HUES48 (cell line): ENCODE measurements at regions not wholly inside any gene's neighbourhood (a gene's known extent, or its start where the extent isn't known, plus 50 kb on each side); places are given as distances from the start of the nearest gene placed in this dataset.

Experiments
- H3K27ac ChIP-seq: one replicate; pipeline ENCODE4 v1.7.0; 2013; ENCODE audit warnings: low read depth, low read length, inconsistent platforms
- H3K27me3 ChIP-seq: 2 replicates; pipeline ENCODE4 v1.6.1; 2013; ENCODE audit warnings: mild to moderate bottlenecking, low read length; ENCODE audit not compliant: control insufficient read depth, insufficient read depth
- H3K36me3 ChIP-seq: 2 replicates; pipeline ENCODE4 v1.6.1; 2013; ENCODE audit warnings: low read length; ENCODE audit not compliant: control insufficient read depth, insufficient read depth
- H3K4me1 ChIP-seq: 2 replicates; pipeline ENCODE4 v1.6.1; 2013; ENCODE audit warnings: mild to moderate bottlenecking, low read length; ENCODE audit not compliant: control insufficient read depth, insufficient read depth
- H3K4me3 ChIP-seq: 2 replicates; pipeline ENCODE4 v1.5.1; 2013; ENCODE audit warnings: mild to moderate bottlenecking, low read depth, low read length
- H3K9ac ChIP-seq: 2 replicates; pipeline ENCODE4 v1.6.1; 2013; ENCODE audit warnings: mild to moderate bottlenecking, low read depth, low read length, moderate library complexity
- H3K9me3 ChIP-seq: 2 replicates; pipeline ENCODE4 v1.6.1; 2013; ENCODE audit warnings: low read length; ENCODE audit not compliant: control insufficient read depth, insufficient read depth

GRCh38 chr10:118412132-118412760 lies 70.1 kb upstream of the FAM204A start:
- Histone ChIP-seq H3K4me3 (no peak overlapping the region), H3K36me3 (no peaks in the 10 kb centered on the region), H3K27ac (no peak overlapping the region), H3K4me1 (peaks cover 11% of the 10 kb centered on the region; the same call in 1 of the 2 replicates), H3K27me3 (no peaks in the 10 kb centered on the region), H3K9me3 (no peaks in the 10 kb centered on the region), H3K9ac (no peak overlapping the region)

DNA sequence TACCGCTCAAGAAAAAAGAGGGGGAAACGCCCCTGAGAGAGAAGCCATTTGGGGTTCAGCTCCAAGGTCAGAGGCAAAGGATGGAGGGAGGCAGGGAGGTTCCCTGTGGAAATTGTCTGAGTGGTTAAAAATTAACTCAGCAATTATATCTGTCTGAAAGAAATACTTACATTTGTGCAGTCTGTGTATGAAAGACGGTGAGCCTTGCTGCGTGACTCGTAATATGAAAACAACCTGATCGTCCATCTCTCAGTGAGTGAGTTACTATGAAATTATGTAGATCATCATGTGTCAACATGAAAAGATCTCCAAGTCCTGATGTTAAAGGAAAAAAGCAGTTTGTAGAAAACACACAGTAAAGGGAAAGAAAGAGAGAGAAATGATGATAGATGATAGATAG lies 67.2 kb upstream of the FAM204A start:
- H3K36me3 ChIP-seq = no peaks in the 10 kb centered on the region
- no peak overlapping the region for H3K9ac ChIP-seq
- no peaks in the 10 kb centered on the region for H3K9me3 ChIP-seq
- peaks cover 11% of the 10 kb centered on the region; the same call in 1 of the 2 replicates for H3K4me1 ChIP-seq
- no peak overlapping the region for H3K4me3 ChIP-seq
- no peak overlapping the region for H3K27ac ChIP-seq
- no peaks in the 10 kb centered on the region for H3K27me3 ChIP-seq

DNA sequence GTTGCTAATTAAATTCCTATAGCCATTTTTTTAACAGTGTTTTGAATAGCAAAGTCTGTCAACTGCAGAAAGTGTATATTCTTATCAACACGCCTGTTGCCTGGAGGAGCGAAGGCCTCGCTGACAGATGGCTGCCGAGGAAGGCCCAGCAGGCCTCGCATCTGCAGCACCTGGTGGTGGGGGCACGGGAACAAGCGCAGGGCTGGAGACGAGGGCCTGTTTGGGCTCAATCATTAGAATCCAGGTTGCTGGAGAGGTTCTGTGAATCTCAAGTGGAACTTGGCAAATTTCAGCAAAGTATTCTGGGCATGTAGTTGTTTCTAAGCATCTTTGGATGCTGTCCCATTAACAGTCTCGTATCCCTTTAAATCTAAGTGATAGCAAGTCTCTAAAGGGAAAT lies 66.1 kb upstream of the FAM204A start:
- Histone ChIP-seq H3K4me3 (no peak overlapping the region), H3K27me3 (no peaks in the 10 kb centered on the region), H3K27ac (no peak overlapping the region), H3K4me1 (peaks cover 11% of the 10 kb centered on the region; the same call in 1 of the 2 replicates), H3K9ac (no peak overlapping the region), H3K9me3 (no peaks in the 10 kb centered on the region), H3K36me3 (no peaks in the 10 kb centered on the region)

GRCh38 chr10:118407777-118408176 lies 65.7 kb upstream of the FAM204A start:
- no peak overlapping the region for H3K4me3 ChIP-seq
- no peak overlapping the region for H3K27ac ChIP-seq
- H3K36me3 ChIP-seq = no peaks in the 10 kb centered on the region
- H3K4me1 ChIP-seq = peaks cover 11% of the 10 kb centered on the region; the same call in 1 of the 2 replicates
- H3K9ac ChIP-seq = no peak overlapping the region
- H3K27me3 ChIP-seq = no peaks in the 10 kb centered on the region
- H3K9me3 ChIP-seq = no peaks in the 10 kb centered on the region

GRCh38 chr10:118407026-118407425 lies 64.9 kb upstream of the FAM204A start:
- Histone ChIP-seq H3K4me1 (peaks cover 9% of the 10 kb centered on the region; the same call in 1 of the 2 replicates), H3K27ac (no peak overlapping the region), H3K27me3 (no peaks in the 10 kb centered on the region), H3K4me3 (no peak overlapping the region), H3K9ac (no peak overlapping the region), H3K9me3 (no peaks in the 10 kb centered on the region), H3K36me3 (no peaks in the 10 kb centered on the region)

GRCh38 chr10:118405928-118406327 lies 63.8 kb upstream of the FAM204A start:
- Histone ChIP-seq H3K9me3 (no peaks in the 10 kb centered on the region), H3K9ac (no peak overlapping the region), H3K27ac (no peak overlapping the region), H3K36me3 (no peaks in the 10 kb centered on the region), H3K4me3 (no peak overlapping the region), H3K27me3 (no peaks in the 10 kb centered on the region), H3K4me1 (peaks cover 9% of the 10 kb centered on the region; the same call in 1 of the 2 replicates)

- Histone ChIP-seq H3K9me3 (no peaks in the 10 kb centered on the region), H3K4me3 (no peak overlapping the region), H3K36me3 (no peaks in the 10 kb centered on the region), H3K27me3 (no peaks in the 10 kb centered on the region), H3K9ac (no peak overlapping the region), H3K27ac (no peak overlapping the region), H3K4me1 (peaks cover 8% of the 10 kb centered on the region; the same call in 1 of the 2 replicates)
Observed at GRCh38 chr10:118403967-118404366, 61.8 kb upstream of the FAM204A start.

GRCh38 chr10:118401708-118402193 lies 59.6 kb upstream of the FAM204A start:
- Histone ChIP-seq H3K27me3 (no peaks in the 10 kb centered on the region), H3K27ac (no peak overlapping the region), H3K9ac (no peak overlapping the region), H3K4me3 (no peak overlapping the region), H3K9me3 (no peaks in the 10 kb centered on the region), H3K4me1 (no peaks in the 10 kb centered on the region), H3K36me3 (no peaks in the 10 kb centered on the region)

DNA sequence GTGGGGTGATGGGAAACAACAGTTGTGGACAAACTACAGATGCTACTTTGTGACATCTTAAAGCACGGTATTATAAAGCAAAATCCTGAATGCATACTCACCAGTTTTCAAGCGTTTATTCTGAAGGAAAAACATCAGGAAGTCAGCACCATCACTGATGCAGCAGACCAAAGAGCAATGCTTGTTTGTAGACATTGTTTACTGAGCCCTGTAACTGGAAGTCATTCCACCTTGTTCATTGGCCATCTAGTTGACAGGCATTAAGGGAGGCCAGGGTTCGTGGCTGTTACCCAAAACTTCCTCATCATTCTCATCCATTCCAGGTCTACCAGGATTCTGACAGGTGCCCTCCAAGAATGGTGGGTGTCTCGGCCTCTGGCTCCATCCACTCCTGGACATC lies 55.3 kb upstream of the FAM204A start:
- Histone ChIP-seq H3K27ac (no peak overlapping the region), H3K36me3 (no peaks in the 10 kb centered on the region), H3K27me3 (no peaks in the 10 kb centered on the region), H3K9me3 (no peaks in the 10 kb centered on the region), H3K4me3 (no peak overlapping the region), H3K9ac (no peak overlapping the region), H3K4me1 (peaks cover 4% of the 10 kb centered on the region; the same call in 1 of the 2 replicates)

- Histone ChIP-seq H3K9ac (no peak overlapping the region), H3K36me3 (no peaks in the 10 kb centered on the region), H3K9me3 (no peaks in the 10 kb centered on the region), H3K27ac (no peak overlapping the region), H3K4me1 (peaks cover 4% of the 10 kb centered on the region; the same call in 1 of the 2 replicates), H3K27me3 (no peaks in the 10 kb centered on the region), H3K4me3 (no peak overlapping the region)
Observed at GRCh38 chr10:118395947-118396346, 53.8 kb upstream of the FAM204A start.

GRCh38 chr10:118394301-118395200 lies 52.4 kb upstream of the FAM204A start:
- H3K4me1 ChIP-seq = peaks cover 4% of the 10 kb centered on the region; the same call in 1 of the 2 replicates
- H3K27ac ChIP-seq = no peak overlapping the region
- no peak overlapping the region for H3K4me3 ChIP-seq
- H3K9me3 ChIP-seq = no peaks in the 10 kb centered on the region
- H3K36me3 ChIP-seq = no peaks in the 10 kb centered on the region
- no peak overlapping the region for H3K9ac ChIP-seq
- no peaks in the 10 kb centered on the region for H3K27me3 ChIP-seq
